Activated naive CD8-positive, alpha-beta T cell treated with anti-CD3 and anti-CD28 coated beads, Interleukin-2, amount 10 ng/mL, durations not matched to agents 7 days and 5 days (primary cell): ENCODE measurements at regions not wholly inside any gene's neighbourhood (a gene's known extent, or its start where the extent isn't known, plus 50 kb on each side); places are given as distances from the start of the nearest gene placed in this dataset.
"Not testable (repeated sequence)": the region's sequence is repeated elsewhere in the genome, so short reads cannot be mapped to it uniquely, and the experiment has no call there.

ENCODE experiments used
- ATAC-seq: fragments of 150-1000 bp; cut with Tn5 transposase; one replicate; pipeline ENCODE4 v1.10.0; 2021; ENCODE audit warnings: low read depth, moderate library complexity
- POLR2A ChIA-PET: fragments of 350-600 bp; sonication (Branson Sonifier 250); formaldehyde crosslinking; loops from one replicate; lab custom pipeline; 2021; ENCODE audit warnings: antibody characterized with exemption; lab: Charles Lee
- DNase-seq: peaks from one replicate; pipeline ENCODE4 v3.0.0; 2021
- H3K27ac Mint-ChIP-seq: one replicate; pipeline ENCODE4 v1.8.0; 2022; ENCODE audit warnings: mild to moderate bottlenecking, mixed read lengths
- H3K27me3 Mint-ChIP-seq: one replicate; pipeline ENCODE4 v1.8.0; 2022; ENCODE audit warnings: mild to moderate bottlenecking, moderate library complexity, mixed read lengths
- H3K36me3 Mint-ChIP-seq: one replicate; pipeline ENCODE4 v1.8.0; 2021; ENCODE audit warnings: mild to moderate bottlenecking, mixed read lengths
- H3K4me1 Mint-ChIP-seq: one replicate; pipeline ENCODE4 v1.8.0; 2021; ENCODE audit warnings: mixed read lengths
- H3K4me3 Mint-ChIP-seq: one replicate; pipeline ENCODE4 v1.8.0; 2022; ENCODE audit warnings: mild to moderate bottlenecking, moderate library complexity, mixed read lengths
- H3K9me3 Mint-ChIP-seq: one replicate; pipeline ENCODE4 v1.8.0; 2021; ENCODE audit warnings: mixed read lengths

DNA sequence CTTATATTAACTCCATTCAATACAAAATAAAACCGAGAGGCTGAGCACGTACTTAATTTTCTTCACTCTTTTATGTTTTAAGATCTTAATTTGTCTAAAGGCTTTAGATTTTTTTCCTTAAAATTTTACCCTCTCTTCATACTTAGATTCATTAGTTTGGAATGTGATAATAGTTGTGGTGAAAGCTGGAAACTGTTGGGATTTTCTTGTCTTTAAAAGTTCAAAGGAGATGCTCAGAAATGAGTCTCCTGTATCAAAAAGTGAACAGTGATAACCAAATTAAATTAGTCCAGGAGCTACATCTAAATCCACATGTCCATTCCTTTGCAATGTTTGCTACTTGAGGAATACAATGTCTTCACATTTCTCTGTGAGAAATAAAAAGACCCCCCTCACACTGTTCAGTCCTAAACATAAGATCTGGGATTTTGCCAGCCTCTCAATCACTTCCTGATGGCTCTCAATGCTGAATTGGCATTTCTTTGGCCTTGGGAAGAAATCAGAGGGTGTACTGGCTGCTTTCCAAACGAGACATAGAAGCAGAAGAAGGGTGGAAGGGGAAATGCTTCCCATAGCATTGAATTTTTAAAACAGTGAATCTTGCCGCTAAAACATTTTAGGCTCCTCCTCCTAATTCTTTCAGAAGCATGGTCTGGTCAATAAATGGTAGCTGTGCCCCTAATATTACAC lies 245.0 kb downstream of the SHOX2 start:
- Mint-ChIP-seq H3K27ac (no peak overlapping the region), H3K4me1 (no peaks in the 10 kb centered on the region)

DNA sequence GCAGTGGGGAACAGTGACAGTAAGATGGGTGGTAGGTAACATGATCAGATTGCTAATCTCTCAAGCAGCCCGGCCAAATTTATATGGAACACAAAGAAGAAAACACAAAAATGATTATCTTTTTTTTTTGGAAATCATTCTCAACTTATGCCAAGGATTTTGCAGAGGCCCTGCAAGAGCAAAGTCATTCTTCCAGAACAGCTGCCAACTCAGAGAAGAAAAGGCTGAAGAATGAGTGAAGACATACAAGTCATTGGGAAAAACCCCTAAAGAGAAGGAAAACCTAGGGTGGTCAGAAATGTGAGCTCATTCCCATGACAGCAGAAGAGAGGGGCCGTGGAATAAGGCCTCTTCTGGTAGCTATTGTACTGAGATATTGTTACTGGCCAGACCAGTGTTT lies 246.7 kb downstream of the SHOX2 start:
- no peaks in the 10 kb centered on the region for H3K36me3 Mint-ChIP-seq
- DNase-seq = no peak
- H3K27ac Mint-ChIP-seq = no peak overlapping the region
- no peak overlapping the region for H3K4me3 Mint-ChIP-seq
- POLR2A ChIA-PET = no interaction called here
- no peaks in the 10 kb centered on the region for H3K9me3 Mint-ChIP-seq
- no peaks in the 10 kb centered on the region for H3K4me1 Mint-ChIP-seq
- ATAC-seq = no peak
- H3K27me3 Mint-ChIP-seq = no peaks in the 10 kb centered on the region

More for the DNA sequence above, 245.0 kb downstream of the SHOX2 start:
- DNase-seq = no peak
- Mint-ChIP-seq H3K27me3 (no peaks in the 10 kb centered on the region), H3K4me3 (no peak overlapping the region), H3K9me3 (no peaks in the 10 kb centered on the region), H3K36me3 (no peaks in the 10 kb centered on the region)
- ATAC-seq = no peak
- POLR2A ChIA-PET = no interaction called here

DNA sequence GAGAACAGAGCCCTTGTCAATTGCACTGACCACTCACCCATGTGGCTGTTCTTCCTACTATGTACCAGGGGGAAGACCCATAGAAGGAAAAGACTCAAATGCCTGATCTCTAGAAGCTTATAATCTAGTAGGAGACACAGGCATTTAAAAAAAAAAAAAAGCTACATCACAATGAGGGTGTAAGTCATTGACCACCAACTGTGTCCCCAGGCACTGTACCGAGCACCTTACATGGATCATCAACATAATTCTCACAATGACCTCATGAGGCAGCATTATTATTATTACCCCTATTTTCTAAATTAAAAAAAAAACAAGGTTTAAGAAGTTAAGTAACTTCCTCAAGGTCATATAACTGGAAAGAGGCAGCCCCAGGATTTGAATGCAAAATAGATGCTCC lies 247.4 kb downstream of the SHOX2 start:
- POLR2A ChIA-PET = no interaction called here
- H3K27ac Mint-ChIP-seq = no peak overlapping the region
- DNase-seq (no peak), ATAC-seq (no peak)
- no peaks in the 10 kb centered on the region for H3K27me3 Mint-ChIP-seq
- H3K4me1 Mint-ChIP-seq = no peaks in the 10 kb centered on the region
- H3K4me3 Mint-ChIP-seq = no peak overlapping the region
- H3K36me3 Mint-ChIP-seq = no peaks in the 10 kb centered on the region
- no peaks in the 10 kb centered on the region for H3K9me3 Mint-ChIP-seq

DNA sequence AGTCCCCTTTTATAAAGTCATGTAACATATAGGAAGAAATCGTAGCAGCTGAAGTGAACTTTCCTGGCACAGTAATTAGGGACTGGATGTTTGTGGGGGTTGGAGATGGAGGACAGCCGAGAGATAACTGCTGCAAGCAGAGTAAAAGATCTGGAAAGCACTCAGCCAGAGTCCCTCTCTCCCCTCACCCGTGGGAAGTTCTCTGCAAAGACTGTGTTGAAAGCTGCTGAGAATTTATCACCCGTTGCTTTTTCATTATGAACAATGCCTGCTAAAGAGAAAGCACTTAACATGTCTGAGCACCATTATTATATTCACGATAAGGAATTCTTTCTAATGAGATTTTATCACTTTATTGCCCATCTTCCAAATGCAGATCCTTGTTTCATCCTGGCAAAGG lies 248.8 kb downstream of the SHOX2 start:
- POLR2A ChIA-PET = no interaction called here
- H3K27me3 Mint-ChIP-seq = no peaks in the 10 kb centered on the region
- ATAC-seq (no peak), DNase-seq (no peak)
- H3K27ac Mint-ChIP-seq = no peak overlapping the region
- no peak overlapping the region for H3K4me3 Mint-ChIP-seq
- H3K9me3 Mint-ChIP-seq = no peaks in the 10 kb centered on the region
- no peaks in the 10 kb centered on the region for H3K4me1 Mint-ChIP-seq
- no peaks in the 10 kb centered on the region for H3K36me3 Mint-ChIP-seq

DNA sequence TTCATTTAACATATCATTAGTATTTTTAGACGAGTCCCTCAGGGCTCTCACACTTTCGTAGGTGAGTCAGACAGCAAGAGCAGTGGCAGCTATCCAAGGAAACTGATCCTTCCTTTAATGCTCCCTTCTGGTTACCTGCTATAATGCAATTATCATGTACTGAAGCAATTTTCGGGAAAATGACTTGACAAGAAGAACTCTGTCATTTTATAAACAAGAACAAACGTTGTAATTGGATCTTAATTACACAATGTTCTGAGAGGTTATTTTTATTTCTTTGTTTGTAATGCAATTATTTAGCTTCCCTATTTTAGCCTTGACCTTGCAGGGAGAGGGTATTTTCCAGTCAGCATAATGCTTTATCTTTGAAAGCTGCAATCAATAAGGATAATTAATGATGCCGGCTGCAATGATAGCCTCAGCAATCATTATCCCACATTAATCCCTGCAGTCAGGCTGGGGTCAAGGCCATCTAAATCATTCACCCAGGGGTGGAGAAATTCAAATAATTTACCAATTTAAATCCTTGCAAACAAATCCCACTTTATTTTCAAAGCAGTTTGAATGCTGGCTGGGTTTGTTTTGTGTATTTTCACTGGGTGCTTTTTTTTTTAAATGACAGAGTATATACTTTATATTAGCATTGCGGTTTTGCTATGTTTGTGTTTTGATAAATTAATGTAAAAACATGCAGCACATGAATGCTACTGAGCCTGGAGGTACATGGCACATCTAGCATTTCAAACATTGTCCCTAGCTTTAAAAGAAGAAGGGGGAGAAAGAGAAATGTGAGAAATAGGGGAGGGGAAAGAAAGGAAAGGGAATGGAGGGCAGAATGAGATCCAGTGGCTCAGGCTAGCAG lies 249.9 kb downstream of the SHOX2 start:
- Mint-ChIP-seq H3K9me3 (no peaks in the 10 kb centered on the region), H3K4me3 (no peak overlapping the region), H3K36me3 (no peaks in the 10 kb centered on the region), H3K27ac (no peak overlapping the region), H3K4me1 (no peaks in the 10 kb centered on the region), H3K27me3 (no peaks in the 10 kb centered on the region)
- no peak for ATAC-seq
- POLR2A ChIA-PET = no interaction called here
- no peak for DNase-seq

DNA sequence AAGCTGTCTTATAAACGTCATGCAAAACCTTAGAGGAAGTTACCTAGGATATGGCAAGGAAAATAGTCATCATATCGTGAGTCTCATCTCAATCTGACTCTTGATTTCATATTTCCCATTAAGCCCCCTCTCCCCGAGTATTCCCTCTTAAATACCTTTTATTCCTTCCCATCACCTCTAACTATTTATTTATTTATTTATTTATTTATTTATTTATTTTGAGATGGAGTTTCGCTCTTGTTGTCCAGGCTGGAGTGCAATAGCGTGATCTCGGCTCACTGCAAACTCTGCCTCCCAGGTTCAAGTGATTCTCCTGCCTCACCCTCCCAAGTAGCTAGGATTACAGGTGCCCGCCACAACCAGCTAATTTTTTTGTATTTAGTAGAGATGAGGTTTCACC lies 260.4 kb downstream of the SHOX2 start:
- H3K4me3 Mint-ChIP-seq, ATAC-seq, H3K27me3 Mint-ChIP-seq, DNase-seq, H3K27ac Mint-ChIP-seq, H3K9me3 Mint-ChIP-seq, H3K4me1 Mint-ChIP-seq, H3K36me3 Mint-ChIP-seq, POLR2A ChIA-PET: not testable (repeated sequence)

DNA sequence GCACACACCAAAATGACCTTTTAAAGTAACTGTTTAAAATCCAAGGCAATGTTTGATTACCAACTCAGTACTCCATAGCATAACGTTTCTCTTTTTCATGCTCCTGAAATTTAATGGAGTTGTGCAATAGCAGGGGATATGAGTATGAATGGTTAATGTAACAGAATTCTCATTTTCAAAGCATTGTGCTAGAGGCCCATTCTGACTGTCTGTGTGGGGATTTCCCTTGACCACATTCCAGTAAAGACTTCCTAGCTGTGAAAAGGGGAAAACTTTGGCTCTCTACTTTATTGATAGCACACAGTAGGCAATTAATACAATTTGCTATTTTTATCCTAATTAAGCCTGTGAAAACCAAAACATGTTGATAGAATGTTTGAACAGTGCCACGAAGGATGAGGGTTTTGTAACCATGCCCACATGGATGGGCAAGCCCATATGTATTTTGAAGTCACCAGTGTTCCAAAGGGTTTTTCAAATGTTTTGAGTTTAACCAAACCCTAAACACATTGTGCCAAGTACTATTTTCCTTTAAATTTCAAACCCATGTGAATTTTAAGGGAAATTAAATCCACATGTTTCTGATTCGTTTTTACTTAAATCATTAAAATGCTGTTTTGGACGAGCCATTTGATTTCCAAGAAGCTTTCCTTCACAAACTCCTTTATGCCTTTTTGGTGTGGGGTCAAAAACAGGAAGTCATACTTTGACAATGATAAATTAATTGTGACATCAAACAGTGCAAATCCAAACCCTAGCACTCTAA lies 261.2 kb downstream of the SHOX2 start:
- no peaks in the 10 kb centered on the region for H3K4me1 Mint-ChIP-seq
- no peaks in the 10 kb centered on the region for H3K9me3 Mint-ChIP-seq
- peaks cover 3% of the 10 kb centered on the region for H3K27me3 Mint-ChIP-seq
- H3K4me3 Mint-ChIP-seq = no peak overlapping the region
- H3K27ac Mint-ChIP-seq = no peak overlapping the region
- POLR2A ChIA-PET = no interaction called here
- H3K36me3 Mint-ChIP-seq = no peaks in the 10 kb centered on the region
- no peak for DNase-seq
- no peak for ATAC-seq

DNA sequence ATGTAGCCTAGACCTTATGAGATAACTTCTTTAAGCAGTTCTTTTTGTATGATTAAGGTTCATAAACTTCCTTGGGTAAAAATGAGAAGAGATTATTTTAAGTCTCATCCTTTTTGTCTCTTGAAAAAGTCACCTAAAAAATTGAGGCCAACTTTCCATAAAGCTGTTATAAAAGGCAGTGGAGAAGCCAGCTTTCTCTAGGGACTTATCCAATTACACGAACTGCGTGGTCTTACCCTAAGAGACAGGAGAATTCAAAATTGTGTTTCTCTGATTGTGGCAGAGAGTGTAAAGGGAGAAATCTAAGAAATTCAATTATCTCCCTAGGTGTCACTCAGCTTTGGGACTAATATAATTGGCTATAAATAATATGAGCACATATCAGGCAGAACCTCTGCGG lies 262.0 kb downstream of the SHOX2 start:
- ATAC-seq (no peak), DNase-seq (no peak)
- H3K4me1 Mint-ChIP-seq = no peaks in the 10 kb centered on the region
- H3K36me3 Mint-ChIP-seq = no peaks in the 10 kb centered on the region
- H3K27me3 Mint-ChIP-seq = peaks cover 3% of the 10 kb centered on the region
- H3K4me3 Mint-ChIP-seq = no peak overlapping the region
- POLR2A ChIA-PET = no interaction called here
- no peak overlapping the region for H3K27ac Mint-ChIP-seq
- no peaks in the 10 kb centered on the region for H3K9me3 Mint-ChIP-seq

DNA sequence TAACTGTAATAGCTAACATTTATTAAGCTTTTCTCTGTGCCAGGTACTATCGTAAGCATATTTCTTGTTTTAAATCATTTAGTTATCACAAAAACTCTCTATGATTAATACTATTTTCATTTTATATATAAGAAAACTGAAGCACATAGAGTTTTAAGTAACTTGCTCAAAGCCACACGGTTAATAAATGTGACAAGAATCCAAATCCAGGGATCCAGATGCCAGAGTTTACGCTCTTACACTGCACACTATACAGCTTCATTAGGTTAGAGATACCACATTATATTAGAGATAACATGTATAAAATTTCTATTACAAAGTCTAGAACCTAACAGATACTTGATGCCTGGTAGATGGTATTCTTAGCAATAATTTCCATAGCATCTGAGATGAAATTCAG lies 265.2 kb downstream of the SHOX2 start:
- DNase-seq (no peak), ATAC-seq (no peak)
- Mint-ChIP-seq H3K27ac (no peak overlapping the region), H3K9me3 (no peaks in the 10 kb centered on the region), H3K27me3 (peaks cover 3% of the 10 kb centered on the region), H3K4me3 (no peak overlapping the region), H3K4me1 (no peaks in the 10 kb centered on the region), H3K36me3 (no peaks in the 10 kb centered on the region)
- POLR2A ChIA-PET = no interaction called here

DNA sequence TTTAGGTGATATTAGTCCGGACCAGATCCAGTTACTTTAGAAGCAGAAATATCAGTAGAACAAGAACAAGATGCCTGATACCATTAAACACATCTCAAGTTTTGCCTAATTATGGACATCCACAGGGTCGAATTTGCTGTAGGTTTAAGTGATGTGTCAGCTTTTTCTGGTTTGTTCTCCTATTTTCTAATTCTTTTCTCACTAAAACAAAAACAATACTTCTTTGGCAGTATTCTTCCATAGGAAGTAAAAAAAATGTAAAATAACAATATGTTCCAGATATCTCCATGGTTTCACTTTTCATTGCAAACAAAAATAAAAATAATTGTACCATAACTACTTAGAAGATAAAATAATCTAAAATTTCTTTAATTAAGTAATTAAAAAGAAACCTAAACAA lies 265.7 kb downstream of the SHOX2 start:
- no peaks in the 10 kb centered on the region for H3K36me3 Mint-ChIP-seq
- peaks cover 3% of the 10 kb centered on the region for H3K27me3 Mint-ChIP-seq
- POLR2A ChIA-PET = no interaction called here

DNA sequence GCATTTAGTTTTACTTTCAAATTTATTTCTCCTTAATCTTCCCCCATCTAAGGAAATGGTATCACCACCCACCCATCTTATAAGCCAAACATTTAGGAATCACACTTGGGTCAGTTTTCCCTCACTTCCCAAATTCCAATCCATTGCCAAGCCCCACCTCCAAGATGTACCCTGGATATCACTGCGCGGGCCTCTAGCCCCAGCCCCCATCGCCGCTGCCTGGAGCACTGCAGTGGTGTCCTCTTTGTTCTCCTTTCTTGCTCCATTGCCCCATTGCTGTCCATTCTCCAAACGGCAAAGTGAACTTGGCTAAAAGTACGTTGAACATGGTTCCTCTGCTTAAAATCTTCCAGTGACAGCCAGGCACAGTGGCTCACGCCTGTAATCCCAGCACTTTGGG lies 267.8 kb downstream of the SHOX2 start:
- ATAC-seq (no peak), DNase-seq (no peak)
- POLR2A ChIA-PET = no interaction called here
- no peak overlapping the region for H3K4me3 Mint-ChIP-seq
- H3K4me1 Mint-ChIP-seq = no peaks in the 10 kb centered on the region
- no peaks in the 10 kb centered on the region for H3K9me3 Mint-ChIP-seq
- no peak overlapping the region for H3K27ac Mint-ChIP-seq
- no peaks in the 10 kb centered on the region for H3K36me3 Mint-ChIP-seq
- peaks cover 5% of the 10 kb centered on the region for H3K27me3 Mint-ChIP-seq

More for the DNA sequence above, 265.7 kb downstream of the SHOX2 start:
- DNase-seq (no peak), ATAC-seq (no peak)
- Mint-ChIP-seq H3K9me3 (no peaks in the 10 kb centered on the region), H3K27ac (no peak overlapping the region), H3K4me1 (no peaks in the 10 kb centered on the region), H3K4me3 (no peak overlapping the region)

DNA sequence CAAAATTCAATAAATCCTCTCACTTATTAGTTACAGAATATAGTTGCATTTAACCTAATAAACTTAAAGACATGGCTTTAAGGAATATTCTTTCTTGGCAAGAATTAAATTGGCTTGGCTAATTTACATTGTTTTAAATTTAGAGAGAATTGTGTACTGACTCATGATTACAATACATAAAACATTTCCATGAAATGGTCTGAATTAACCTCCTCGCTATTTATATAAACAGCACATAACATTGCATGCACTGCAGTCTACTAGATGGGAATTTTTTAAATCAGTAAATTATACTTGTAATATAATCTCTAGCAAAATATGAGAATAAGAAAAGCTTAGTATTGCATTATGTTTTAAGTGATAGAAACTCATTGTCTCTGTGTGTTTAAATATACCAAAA lies 268.9 kb downstream of the SHOX2 start:
- no peaks in the 10 kb centered on the region for H3K9me3 Mint-ChIP-seq
- no peaks in the 10 kb centered on the region for H3K36me3 Mint-ChIP-seq
- ATAC-seq (no peak), DNase-seq (no peak)
- H3K4me3 Mint-ChIP-seq = no peak overlapping the region
- peaks cover 3% of the 10 kb centered on the region for H3K27me3 Mint-ChIP-seq
- POLR2A ChIA-PET = no interaction called here
- no peaks in the 10 kb centered on the region for H3K4me1 Mint-ChIP-seq
- H3K27ac Mint-ChIP-seq = no peak overlapping the region

DNA sequence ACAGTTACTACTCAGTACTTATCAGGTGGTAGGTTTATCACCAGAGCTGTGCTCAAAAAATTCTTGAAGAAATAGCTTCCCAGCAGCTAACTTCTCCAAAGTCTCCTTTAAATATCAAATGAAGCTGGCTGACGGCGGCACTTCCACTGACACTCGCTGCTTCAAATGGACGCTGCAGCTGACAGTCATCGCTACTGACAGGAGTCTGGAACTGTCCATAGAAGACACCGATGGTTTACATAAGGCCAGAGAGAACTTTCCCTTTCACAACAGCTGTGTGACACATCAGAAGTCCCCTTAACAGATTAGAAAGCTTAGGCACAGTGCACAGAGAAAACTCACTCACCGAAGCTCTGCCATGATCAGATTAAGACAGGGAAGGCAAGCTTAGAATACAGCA lies 270.2 kb downstream of the SHOX2 start:
- Mint-ChIP-seq H3K36me3 (no peaks in the 10 kb centered on the region), H3K27ac (no peak overlapping the region), H3K9me3 (no peaks in the 10 kb centered on the region), H3K4me3 (no peak overlapping the region), H3K4me1 (no peaks in the 10 kb centered on the region), H3K27me3 (peaks cover 3% of the 10 kb centered on the region)
- no peak for ATAC-seq
- no peak for DNase-seq
- POLR2A ChIA-PET = no interaction called here
